ENCODE measurements at regions not wholly inside any gene's neighbourhood (a gene's known extent, or its start where the extent isn't known, plus 50 kb on each side); places are given as distances from the start of the nearest gene placed in this dataset.

GRCh38 chr5:68011801-68012200, 203.8 kb upstream of the PIK3R1 start:
- ATAC-seq (ENCODE audit: low read depth), result no peak
- H3K9me3 Mint-ChIP-seq, result no peaks in the 10 kb centered on the region
- TF ChIP-seq CTCF (IDR thresholded peaks at IDR 0.05), result no peak
- ChIA-PET CTCF (interaction anchor here (0.9 kb wide), 1 partner anchor 19 kb away, joined by 3 read pairs; no protein-coding TSS in a partner anchor), POLR2A (no interaction called here)
- H3K4me1 Mint-ChIP-seq, result peaks cover 4% of the 10 kb centered on the region
- no peak overlapping the region for H3K27ac Mint-ChIP-seq
- H3K4me3 Mint-ChIP-seq, result no peak overlapping the region
- no peaks in the 10 kb centered on the region for H3K27me3 Mint-ChIP-seq
- H3K36me3 Mint-ChIP-seq (ENCODE audit: low read depth), result no peaks in the 10 kb centered on the region
- no peak for DNase-seq
- intact Hi-C loops (cut with micrococcal nuclease), result no loop called here

GRCh38 chr5:68011259-68011760, 204.2 kb upstream of the PIK3R1 start:
- DNase-seq (no peak), ATAC-seq (ENCODE audit: low read depth) (no peak)
- POLR2A ChIA-PET, result no interaction called here
- Mint-ChIP-seq H3K4me3 (no peak overlapping the region), H3K27me3 (no peaks in the 10 kb centered on the region), H3K4me1 (peaks cover 4% of the 10 kb centered on the region), H3K9me3 (no peaks in the 10 kb centered on the region), H3K36me3 (ENCODE audit: low read depth) (no peaks in the 10 kb centered on the region), H3K27ac (no peak overlapping the region)
- intact Hi-C loops (cut with micrococcal nuclease), result no loop called here
- CTCF ChIA-PET, result interaction anchor here (0.9 kb wide), 1 partner anchor 20 kb away, joined by 3 read pairs; no protein-coding TSS in a partner anchor
- no peak for TF ChIP-seq CTCF (IDR thresholded peaks at IDR 0.05)

GRCh38 chr5:68010740-68011139, 204.8 kb upstream of the PIK3R1 start:
- POLR2A ChIA-PET, result no interaction called here
- H3K36me3 Mint-ChIP-seq (ENCODE audit: low read depth), result no peaks in the 10 kb centered on the region
- TF ChIP-seq CTCF (IDR thresholded peaks at IDR 0.05), result no peak
- H3K27ac Mint-ChIP-seq, result no peak overlapping the region
- H3K27me3 Mint-ChIP-seq, result no peaks in the 10 kb centered on the region
- H3K4me1 Mint-ChIP-seq, result peaks cover 4% of the 10 kb centered on the region
- CTCF ChIA-PET, result no interaction called here
- ATAC-seq (ENCODE audit: low read depth) (no peak), DNase-seq (no peak)
- no peak overlapping the region for H3K4me3 Mint-ChIP-seq
- H3K9me3 Mint-ChIP-seq, result no peaks in the 10 kb centered on the region
- intact Hi-C loops (cut with micrococcal nuclease), result no loop called here

DNA sequence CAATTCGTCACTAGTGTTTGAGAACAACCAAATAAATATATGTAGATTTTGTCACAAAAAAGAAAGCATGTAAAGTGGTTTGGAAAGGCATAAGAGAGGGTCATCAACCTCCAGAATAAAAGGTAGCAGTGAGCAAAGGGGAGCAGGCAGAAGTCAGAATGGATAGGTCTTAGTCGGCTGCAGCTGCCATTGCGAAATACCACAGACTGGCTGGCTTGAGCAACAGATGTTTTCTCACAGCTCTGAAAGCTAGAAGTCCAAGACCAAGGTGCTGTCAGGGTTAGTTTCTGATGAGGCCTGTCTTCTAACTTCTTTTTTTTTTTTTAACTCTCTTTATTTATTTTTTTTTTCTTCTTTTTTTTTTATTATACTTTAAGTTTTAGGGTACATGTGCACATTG, 208.1 kb upstream of the PIK3R1 start:
- ChIA-PET POLR2A (no interaction called here), CTCF (no interaction called here)
- H3K4me1 Mint-ChIP-seq, result no peaks in the 10 kb centered on the region
- H3K27ac Mint-ChIP-seq, result no peak overlapping the region
- no peaks in the 10 kb centered on the region for H3K9me3 Mint-ChIP-seq
- no peaks in the 10 kb centered on the region for H3K36me3 Mint-ChIP-seq (ENCODE audit: low read depth)
- no peak for ATAC-seq (ENCODE audit: low read depth)
- intact Hi-C loops (cut with micrococcal nuclease), result no loop called here
- no peak for TF ChIP-seq CTCF (IDR thresholded peaks at IDR 0.05)
- H3K4me3 Mint-ChIP-seq, result no peak overlapping the region
- no peak for DNase-seq
- no peaks in the 10 kb centered on the region for H3K27me3 Mint-ChIP-seq

- H3K4me3 Mint-ChIP-seq, result no peak overlapping the region
- no peak for TF ChIP-seq CTCF (IDR thresholded peaks at IDR 0.05)
- ATAC-seq (ENCODE audit: low read depth), result no peak
- H3K4me1 Mint-ChIP-seq, result no peaks in the 10 kb centered on the region
- no peaks in the 10 kb centered on the region for H3K9me3 Mint-ChIP-seq
- no peaks in the 10 kb centered on the region for H3K36me3 Mint-ChIP-seq (ENCODE audit: low read depth)
- H3K27me3 Mint-ChIP-seq, result no peaks in the 10 kb centered on the region
- ChIA-PET CTCF (no interaction called here), POLR2A (interaction anchor here (0.7 kb wide), 1 partner anchor 797 kb away, joined by 4 read pairs; no protein-coding TSS in a partner anchor)
- no peak overlapping the region for H3K27ac Mint-ChIP-seq
- no peak for DNase-seq
- intact Hi-C loops (cut with micrococcal nuclease), result no loop called here
Measured at GRCh38 chr5:68002836-68003235, 212.7 kb upstream of the PIK3R1 start.

Data from activated B cell treated with CpG ODN at 0.5 μM for 24 hours (primary cell).